Neural progenitor cell (in vitro differentiated cells): ENCODE measurements at regions not wholly inside any gene's neighbourhood (a gene's known extent, or its start where the extent isn't known, plus 50 kb on each side); places are given as distances from the start of the nearest gene placed in this dataset.
A peak's percentile ranks its signal among the peaks of the same experiment; 100 is the strongest.
"Not testable (repeated sequence)": the region's sequence is repeated elsewhere in the genome, so short reads cannot be mapped to it uniquely, and the experiment has no call there.

Experiments used
- DNase-seq: peaks from one replicate; pipeline ENCODE4 v3.0.0-alpha.2; 2016; ENCODE audit warnings: low spot score
- H2AFZ ChIP-seq: fragments of 200-600 bp; sonication (generic); replicated peaks from 2 replicates; pipeline ENCODE4 v1.6.1; 2016; ENCODE audit warnings: antibody characterized with exemption
- H3F3A ChIP-seq: fragments of 200-600 bp; sonication (generic); 2 replicates; pipeline ENCODE4 v1.6.1; 2016; ENCODE audit warnings: antibody characterized with exemption, low read depth
- H3K27ac ChIP-seq: fragments of 200-600 bp; sonication (generic); 2 replicates; pipeline ENCODE4 v1.5.1; 2016; ENCODE audit warnings: mild to moderate bottlenecking
- H3K27me3 ChIP-seq: fragments of 200-600 bp; sonication (generic); 2 replicates; pipeline ENCODE4 v1.6.1; 2016; ENCODE audit warnings: mild to moderate bottlenecking, moderate library complexity
- H3K36me3 ChIP-seq: fragments of 200-600 bp; sonication (generic); 2 replicates; pipeline ENCODE4 v1.5.1; 2016
- H3K4me1 ChIP-seq: fragments of 200-600 bp; sonication (generic); 2 replicates; pipeline ENCODE4 v1.6.1; 2016; ENCODE audit warnings: mixed run types
- H3K4me2 ChIP-seq: fragments of 200-600 bp; sonication (generic); 2 replicates; pipeline ENCODE4 v1.6.1; 2016
- H3K4me3 ChIP-seq: fragments of 200-600 bp; sonication (generic); 2 replicates; pipeline ENCODE4 v1.5.1; 2016
- H3K79me2 ChIP-seq: fragments of 200-600 bp; sonication (generic); 2 replicates; pipeline ENCODE4 v1.6.1; 2016; ENCODE audit warnings: low read depth
- H3K9ac ChIP-seq: fragments of 200-600 bp; sonication (generic); 2 replicates; pipeline ENCODE4 v1.6.1; 2016
- H3K9me3 ChIP-seq: fragments of 200-600 bp; sonication (generic); 2 replicates; pipeline ENCODE4 v1.5.1; 2016; ENCODE audit warnings: low read depth
- H4K20me1 ChIP-seq: fragments of 200-600 bp; sonication (generic); 2 replicates; pipeline ENCODE4 v1.6.1; 2016; ENCODE audit warnings: low read depth
- H3K27ac Mint-ChIP-seq: 3 replicates; pipeline ENCODE4 v1.8.0; 2021; ENCODE audit warnings: mixed read lengths
- H3K27me3 Mint-ChIP-seq: 2 replicates; pipeline ENCODE4 v1.8.0; 2022; ENCODE audit warnings: low read depth, mild to moderate bottlenecking, inconsistent platforms, moderate library complexity, mixed read lengths; ENCODE audit not compliant: insufficient read depth
- H3K36me3 Mint-ChIP-seq: 3 replicates; pipeline ENCODE4 v1.8.0; 2021; ENCODE audit warnings: mixed read lengths
- H3K4me1 Mint-ChIP-seq: 3 replicates; pipeline ENCODE4 v1.8.0; 2021; ENCODE audit warnings: mixed read lengths
- H3K4me3 Mint-ChIP-seq: 3 replicates; pipeline ENCODE4 v1.8.0; 2021; ENCODE audit warnings: mild to moderate bottlenecking, moderate library complexity, mixed read lengths
- H3K9me3 Mint-ChIP-seq: 3 replicates; pipeline ENCODE4 v1.8.0; 2020; ENCODE audit warnings: mixed read lengths
- CTCF ChIP-seq: fragments of 200-600 bp; sonication (generic); IDR thresholded peaks from 2 replicates; pipeline ENCODE4 v1.5.1; 2017; ENCODE audit warnings: antibody characterized with exemption, mild to moderate bottlenecking
- EZH2 ChIP-seq: fragments of 200-600 bp; sonication (generic); IDR thresholded peaks from 2 replicates; pipeline ENCODE4 v1.6.1; 2017; ENCODE audit warnings: antibody characterized with exemption, mild to moderate bottlenecking, moderate library complexity
- EZH2phosphoT487 ChIP-seq: fragments of 200-600 bp; sonication (generic); IDR thresholded peaks from 2 replicates; pipeline ENCODE4 v1.6.1; 2017; ENCODE audit warnings: antibody characterized with exemption

- no peaks in the 10 kb centered on the region for H3K36me3 ChIP-seq
- Mint-ChIP-seq H3K9me3 (no peaks in the 10 kb centered on the region), H3K27ac (no peak overlapping the region), H3K4me3 (no peak overlapping the region), H3K36me3 (no peaks in the 10 kb centered on the region), H3K4me1 (peaks cover 13% of the 10 kb centered on the region), H3K27me3 (peaks cover 3% of the 10 kb centered on the region)
- no peak overlapping the region for H2AFZ ChIP-seq
- no peaks in the 10 kb centered on the region for H3K79me2 ChIP-seq
- no peaks in the 10 kb centered on the region for H4K20me1 ChIP-seq
- no peaks in the 10 kb centered on the region for H3K27me3 ChIP-seq
- no peak overlapping the region for H3K9ac ChIP-seq
- TF ChIP-seq CTCF: no peak
- TF ChIP-seq EZH2: no peak
- TF ChIP-seq EZH2phosphoT487: no peak
- DNase-seq: no peak
- H3K4me2 ChIP-seq: no peak overlapping the region
- no peaks in the 10 kb centered on the region for H3K9me3 ChIP-seq
- peaks cover 10% of the 10 kb centered on the region for H3F3A ChIP-seq
- no peak overlapping the region for H3K27ac ChIP-seq
- H3K4me3 ChIP-seq: no peak overlapping the region
- H3K4me1 ChIP-seq: peaks cover 12% of the 10 kb centered on the region
Observed at GRCh38 chr5:39657943-39658342, 233.2 kb upstream of the DAB2 start.

GRCh38 chr5:39656600-39656999 is 231.8 kb upstream of the DAB2 start:
- TF ChIP-seq EZH2phosphoT487 (no peak), EZH2 (no peak), CTCF (no peak)

GRCh38 chr5:39654715-39655114 is 229.9 kb upstream of the DAB2 start:
- no peaks in the 10 kb centered on the region for H3K27me3 ChIP-seq
- H3K79me2 ChIP-seq: no peaks in the 10 kb centered on the region
- H3K4me3 Mint-ChIP-seq: no peak overlapping the region
- DNase-seq: no peak
- no peak overlapping the region for H3K27ac ChIP-seq
- H3K36me3 Mint-ChIP-seq: no peaks in the 10 kb centered on the region
- no peaks in the 10 kb centered on the region for H3K9me3 Mint-ChIP-seq
- H2AFZ ChIP-seq: no peak overlapping the region
- H3K9ac ChIP-seq: no peak overlapping the region
- H4K20me1 ChIP-seq: no peaks in the 10 kb centered on the region
- H3K27me3 Mint-ChIP-seq: peaks cover 3% of the 10 kb centered on the region
- no peaks in the 10 kb centered on the region for H3K36me3 ChIP-seq
- H3K4me2 ChIP-seq: no peak overlapping the region
- no peak for TF ChIP-seq EZH2
- no peak for TF ChIP-seq EZH2phosphoT487
- TF ChIP-seq CTCF: no peak
- H3K27ac Mint-ChIP-seq: no peak overlapping the region
- no peaks in the 10 kb centered on the region for H3K4me1 ChIP-seq
- H3F3A ChIP-seq: no peaks in the 10 kb centered on the region
- no peak overlapping the region for H3K4me3 ChIP-seq
- H3K9me3 ChIP-seq: no peaks in the 10 kb centered on the region
- H3K4me1 Mint-ChIP-seq: no peaks in the 10 kb centered on the region

More at GRCh38 chr5:39656600-39656999, 231.8 kb upstream of the DAB2 start:
- H3F3A ChIP-seq: peaks cover 10% of the 10 kb centered on the region
- H3K27me3 ChIP-seq: no peaks in the 10 kb centered on the region
- H3K9me3 ChIP-seq: no peaks in the 10 kb centered on the region
- peaks cover 9% of the 10 kb centered on the region for H3K4me1 ChIP-seq
- Mint-ChIP-seq H3K9me3 (no peaks in the 10 kb centered on the region), H3K36me3 (no peaks in the 10 kb centered on the region), H3K4me1 (peaks cover 10% of the 10 kb centered on the region), H3K27ac (no peak overlapping the region), H3K27me3 (peaks cover 3% of the 10 kb centered on the region), H3K4me3 (no peak overlapping the region)
- no peak overlapping the region for H3K4me3 ChIP-seq
- no peak for DNase-seq
- H3K4me2 ChIP-seq: no peak overlapping the region
- no peak overlapping the region for H3K27ac ChIP-seq
- no peaks in the 10 kb centered on the region for H3K79me2 ChIP-seq
- no peaks in the 10 kb centered on the region for H3K36me3 ChIP-seq
- H4K20me1 ChIP-seq: no peaks in the 10 kb centered on the region
- H2AFZ ChIP-seq: peak overlapping the region; percentile 28
- no peak overlapping the region for H3K9ac ChIP-seq

GRCh38 chr5:39652481-39652880 is 227.7 kb upstream of the DAB2 start:
- H2AFZ ChIP-seq, H3K36me3 ChIP-seq, H3K4me1 ChIP-seq, H3K4me3 Mint-ChIP-seq, H3K4me3 ChIP-seq, H3K27me3 ChIP-seq, H3K27ac Mint-ChIP-seq, DNase-seq, H3K27ac ChIP-seq, H3K4me2 ChIP-seq, H3K9me3 ChIP-seq, H3F3A ChIP-seq, H3K9ac ChIP-seq, H3K9me3 Mint-ChIP-seq, H3K79me2 ChIP-seq, H3K27me3 Mint-ChIP-seq, H3K36me3 Mint-ChIP-seq, H4K20me1 ChIP-seq, H3K4me1 Mint-ChIP-seq: not testable (repeated sequence)
